ENCODE measurements at regions not wholly inside any gene's neighbourhood (a gene's known extent, or its start where the extent isn't known, plus 50 kb on each side); places are given as distances from the start of the nearest gene placed in this dataset.
A peak's percentile ranks its signal among the peaks of the same experiment; 100 is the strongest.

DNA sequence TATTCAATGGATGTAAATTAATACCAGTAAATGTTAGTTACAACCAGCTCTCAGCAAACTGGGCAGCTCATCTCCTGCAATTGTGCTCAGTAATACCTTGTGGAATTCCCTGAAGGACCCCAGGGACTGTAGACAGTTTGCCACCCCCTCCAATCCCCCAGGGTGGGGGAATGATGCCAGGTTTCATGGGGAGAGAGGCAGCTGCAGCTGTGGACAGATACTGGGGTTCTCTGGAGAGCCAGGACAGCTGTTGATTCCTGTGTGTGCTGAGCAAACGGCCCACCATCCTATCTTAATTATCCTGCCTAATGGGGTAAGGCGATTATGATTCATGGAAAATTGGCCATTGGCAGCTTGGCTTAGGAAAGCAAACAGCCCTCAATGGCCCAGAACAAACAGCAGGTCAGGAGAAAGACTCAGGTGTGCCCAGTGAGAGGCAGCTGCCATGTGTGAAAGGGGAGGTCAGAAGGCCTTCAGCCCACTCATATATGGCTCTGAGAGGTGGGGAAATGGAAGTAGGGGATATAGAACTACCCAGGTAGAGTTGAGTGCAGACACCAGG lies 148.9 kb upstream of the CTTNBP2NL start:
- Histone ChIP-seq H3K9me2 (replicated peaks; ENCODE audit: insufficient read depth) (no peaks in the 10 kb centered on the region), H3K4me2 (no peak overlapping the region), H2AFZ (no peak overlapping the region), H3K27me3 (peaks cover 8% of the 10 kb centered on the region), H3K27ac (no peak overlapping the region), H3K36me3 (replicated peaks; ENCODE audit: insufficient read depth, low read depth) (no peaks in the 10 kb centered on the region), H3K4me1 (ENCODE audit: insufficient read depth) (no peaks in the 10 kb centered on the region), H3K79me2 (no peaks in the 10 kb centered on the region), H4K20me1 (ENCODE audit: insufficient read depth, poor library complexity, severe bottlenecking) (no peaks in the 10 kb centered on the region), H3K4me3 (no peak overlapping the region), H3K9me3 (ENCODE audit: low read depth) (no peaks in the 10 kb centered on the region)
- WGBS (ENCODE audit: low lambda C conversion rate, missing lambda C conversion rate), result 78% methylated on average over 2 of the region's 2 CpGs
- DNase-seq (ENCODE audit: low spot score), result no peak
- TF ChIP-seq, protein P1, sequence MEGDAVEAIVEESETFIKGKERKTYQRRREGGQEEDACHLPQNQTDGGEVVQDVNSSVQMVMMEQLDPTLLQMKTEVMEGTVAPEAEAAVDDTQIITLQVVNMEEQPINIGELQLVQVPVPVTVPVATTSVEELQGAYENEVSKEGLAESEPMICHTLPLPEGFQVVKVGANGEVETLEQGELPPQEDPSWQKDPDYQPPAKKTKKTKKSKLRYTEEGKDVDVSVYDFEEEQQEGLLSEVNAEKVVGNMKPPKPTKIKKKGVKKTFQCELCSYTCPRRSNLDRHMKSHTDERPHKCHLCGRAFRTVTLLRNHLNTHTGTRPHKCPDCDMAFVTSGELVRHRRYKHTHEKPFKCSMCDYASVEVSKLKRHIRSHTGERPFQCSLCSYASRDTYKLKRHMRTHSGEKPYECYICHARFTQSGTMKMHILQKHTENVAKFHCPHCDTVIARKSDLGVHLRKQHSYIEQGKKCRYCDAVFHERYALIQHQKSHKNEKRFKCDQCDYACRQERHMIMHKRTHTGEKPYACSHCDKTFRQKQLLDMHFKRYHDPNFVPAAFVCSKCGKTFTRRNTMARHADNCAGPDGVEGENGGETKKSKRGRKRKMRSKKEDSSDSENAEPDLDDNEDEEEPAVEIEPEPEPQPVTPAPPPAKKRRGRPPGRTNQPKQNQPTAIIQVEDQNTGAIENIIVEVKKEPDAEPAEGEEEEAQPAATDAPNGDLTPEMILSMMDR (IDR thresholded peaks at IDR 0.05; ENCODE audit: poor library complexity), result no peak

DNA sequence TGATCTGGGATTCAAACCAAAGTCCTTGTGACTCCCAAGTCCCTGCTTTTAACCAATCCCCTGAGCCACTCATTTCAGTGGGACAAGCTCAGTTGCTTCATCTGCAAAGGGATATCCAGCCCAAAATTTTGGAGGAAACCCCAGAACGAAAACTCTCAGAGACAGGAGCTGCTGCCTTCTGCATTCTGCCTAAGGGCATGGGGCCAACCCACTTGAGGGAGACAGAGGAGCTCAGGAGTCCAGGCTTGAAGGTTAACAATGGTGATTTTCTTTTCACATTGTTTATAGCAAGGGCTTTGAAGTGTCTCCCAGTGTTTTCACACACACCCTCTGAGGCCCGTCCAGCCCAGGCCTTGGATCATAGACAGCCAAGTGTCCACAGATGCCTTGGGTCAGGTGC lies 148.1 kb upstream of the CTTNBP2NL start:
- no peak for DNase-seq (ENCODE audit: low spot score)
- Histone ChIP-seq H3K9me3 (ENCODE audit: low read depth) (no peaks in the 10 kb centered on the region), H3K4me1 (ENCODE audit: insufficient read depth) (no peaks in the 10 kb centered on the region), H3K27me3 (peaks cover 8% of the 10 kb centered on the region), H3K4me3 (no peak overlapping the region), H3K36me3 (replicated peaks; ENCODE audit: insufficient read depth, low read depth) (no peaks in the 10 kb centered on the region), H3K79me2 (no peaks in the 10 kb centered on the region), H3K9me2 (replicated peaks; ENCODE audit: insufficient read depth) (no peaks in the 10 kb centered on the region), H3K27ac (no peak overlapping the region), H2AFZ (no peak overlapping the region), H3K4me2 (no peak overlapping the region), H4K20me1 (ENCODE audit: insufficient read depth, poor library complexity, severe bottlenecking) (no peaks in the 10 kb centered on the region)
- 56% methylated on average over 2 of the region's 2 CpGs for WGBS (ENCODE audit: low lambda C conversion rate, missing lambda C conversion rate)
- TF ChIP-seq EZH2phosphoT487 (IDR thresholded peaks at IDR 0.05; ENCODE audit: low read depth, severe bottlenecking, unreplicated experiment), result no peak
- no peak for TF ChIP-seq EZH2 (IDR thresholded peaks at IDR 0.05; ENCODE audit: borderline replicate concordance)
- TF ChIP-seq, protein P1 (IDR thresholded peaks at IDR 0.05; ENCODE audit: poor library complexity), result no peak

DNA sequence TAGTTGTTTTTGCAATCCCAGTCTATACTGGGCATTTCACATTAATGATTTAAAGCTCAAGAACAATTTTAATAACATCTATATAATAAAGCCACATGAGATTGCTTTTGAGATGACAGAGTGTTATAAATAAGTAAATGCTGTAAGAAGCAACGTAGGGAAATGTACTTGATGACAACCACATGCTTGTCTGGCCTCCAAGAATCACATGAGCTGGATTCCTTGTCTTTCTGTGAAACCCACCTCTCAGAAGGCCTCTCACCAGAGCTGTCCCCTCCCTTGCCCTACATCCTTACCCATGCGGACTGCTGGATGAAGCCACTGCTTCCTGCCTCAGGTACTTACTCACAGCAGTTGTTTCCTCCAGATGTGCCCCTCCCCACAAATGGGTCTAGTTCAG lies 145.1 kb upstream of the CTTNBP2NL start:
- Histone ChIP-seq H4K20me1 (ENCODE audit: insufficient read depth, poor library complexity, severe bottlenecking) (no peaks in the 10 kb centered on the region), H3K27ac (no peak overlapping the region), H2AFZ (no peak overlapping the region), H3K4me1 (ENCODE audit: insufficient read depth) (no peaks in the 10 kb centered on the region), H3K4me3 (no peak overlapping the region), H3K9me2 (replicated peaks; ENCODE audit: insufficient read depth) (no peaks in the 10 kb centered on the region), H3K36me3 (replicated peaks; ENCODE audit: insufficient read depth, low read depth) (no peaks in the 10 kb centered on the region), H3K27me3 (peaks cover 5% of the 10 kb centered on the region), H3K79me2 (no peaks in the 10 kb centered on the region), H3K4me2 (no peak overlapping the region), H3K9me3 (ENCODE audit: low read depth) (no peaks in the 10 kb centered on the region)
- no peak for TF ChIP-seq EZH2phosphoT487 (IDR thresholded peaks at IDR 0.05; ENCODE audit: low read depth, severe bottlenecking, unreplicated experiment)
- no peak for TF ChIP-seq EZH2 (IDR thresholded peaks at IDR 0.05; ENCODE audit: borderline replicate concordance)
- DNase-seq (ENCODE audit: low spot score), result no peak
- WGBS (ENCODE audit: low lambda C conversion rate, missing lambda C conversion rate), result 72% methylated on average over 2 of the region's 2 CpGs

DNA sequence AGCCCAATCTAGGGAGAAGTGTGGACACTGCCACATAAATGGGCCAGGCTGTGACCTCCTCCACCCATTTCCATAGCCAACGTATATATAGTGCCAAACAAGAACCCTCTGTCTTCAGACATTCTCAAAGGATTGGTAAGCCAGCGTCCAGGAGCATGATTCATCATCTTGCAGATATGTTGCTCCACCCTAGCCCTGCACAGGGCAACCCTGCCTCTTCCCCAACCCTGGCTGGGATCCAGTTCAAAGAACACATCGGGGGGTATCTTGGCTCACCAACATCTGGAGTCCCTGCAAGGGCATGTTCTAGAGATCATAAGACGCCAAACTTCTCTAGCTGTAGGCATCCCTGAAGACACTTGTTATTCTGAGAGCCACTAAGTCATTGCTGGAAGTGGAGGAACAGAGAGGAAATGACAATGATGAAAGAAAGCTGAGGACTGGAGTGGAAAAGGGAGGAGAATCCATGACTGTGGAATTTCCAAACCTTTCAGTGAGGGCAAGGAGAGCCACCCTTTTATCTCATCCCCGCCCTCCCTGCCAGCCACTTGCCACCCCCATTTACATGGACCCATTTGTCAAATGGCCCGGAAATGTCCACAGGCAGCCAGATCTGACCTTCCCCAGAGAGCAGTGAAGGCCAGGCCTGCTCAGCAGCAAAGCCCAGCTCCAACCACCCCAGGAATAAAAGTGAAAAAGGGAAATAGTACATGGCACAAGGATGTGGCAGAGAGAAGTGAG lies 144.1 kb upstream of the CTTNBP2NL start:
- Histone ChIP-seq H2AFZ (no peak overlapping the region), H3K36me3 (replicated peaks; ENCODE audit: insufficient read depth, low read depth) (no peaks in the 10 kb centered on the region), H4K20me1 (ENCODE audit: insufficient read depth, poor library complexity, severe bottlenecking) (no peaks in the 10 kb centered on the region), H3K9me2 (replicated peaks; ENCODE audit: insufficient read depth) (no peaks in the 10 kb centered on the region), H3K4me1 (ENCODE audit: insufficient read depth) (no peaks in the 10 kb centered on the region), H3K79me2 (no peaks in the 10 kb centered on the region), H3K4me3 (no peak overlapping the region), H3K27me3 (no peaks in the 10 kb centered on the region), H3K27ac (no peak overlapping the region), H3K4me2 (no peak overlapping the region), H3K9me3 (ENCODE audit: low read depth) (no peaks in the 10 kb centered on the region)
- DNase-seq (ENCODE audit: low spot score), result peak; percentile 18
- WGBS (ENCODE audit: low lambda C conversion rate, missing lambda C conversion rate), result 77% methylated on average over 6 of the region's 6 CpGs
- TF ChIP-seq EZH2phosphoT487 (IDR thresholded peaks at IDR 0.05; ENCODE audit: low read depth, severe bottlenecking, unreplicated experiment) (no peak), EZH2 (IDR thresholded peaks at IDR 0.05; ENCODE audit: borderline replicate concordance) (no peak)
- TF ChIP-seq, protein P1 (IDR thresholded peaks at IDR 0.05; ENCODE audit: poor library complexity), result no peak

Measured in hepatocyte (in vitro differentiated cells).